GM12878 (cell line): ENCODE measurements at regions not wholly inside any gene's neighbourhood (a gene's known extent, or its start where the extent isn't known, plus 50 kb on each side); places are given as distances from the start of the nearest gene placed in this dataset.

Source experiments
- ASH2L ChIP-seq: fragments of 300-600, 200-600 bp; sonication (generic); IDR thresholded peaks from 2 replicates; pipeline ENCODE4 v1.6.1; 2017; ENCODE audit warnings: low read depth, mild to moderate bottlenecking, borderline replicate concordance
- ATF2 ChIP-seq: IDR thresholded peaks from 2 replicates; pipeline ENCODE4 v1.6.1; 2012; ENCODE audit warnings: low read length, inconsistent platforms
- CHD1 ChIP-seq: IDR thresholded peaks from 2 replicates; pipeline ENCODE4 v1.6.1; 2012; ENCODE audit warnings: low read depth, low read length, improper control_type of control experiment
- IKZF1 ChIP-seq: fragments of 450-650 bp; conservative IDR thresholded peaks from 2 replicates; pipeline ENCODE4 v1.6.1; 2017; ENCODE audit warnings: antibody characterized with exemption, mild to moderate bottlenecking
- IRF5 ChIP-seq: fragments of 450-650 bp; IDR thresholded peaks from 2 replicates; pipeline ENCODE4 v1.6.1; 2017; ENCODE audit warnings: borderline replicate concordance
- KAT2A ChIP-seq: conservative IDR thresholded peaks from 2 replicates; pipeline ENCODE4 v1.6.1; 2011; ENCODE audit warnings: low read depth, low read length; ENCODE audit not compliant: control insufficient read depth
- MEF2B ChIP-seq: fragments of 450-650 bp; IDR thresholded peaks from 2 replicates; pipeline ENCODE4 v1.6.1; 2018; ENCODE audit warnings: mild to moderate bottlenecking, moderate library complexity; ENCODE audit not compliant: partially characterized antibody, poor library complexity, severe bottlenecking
- NR2F1 ChIP-seq: fragments of 450-650 bp; conservative IDR thresholded peaks from 2 replicates; pipeline ENCODE4 v1.6.1; 2017; ENCODE audit warnings: mild to moderate bottlenecking
- PAX5 ChIP-seq: IDR thresholded peaks from 2 replicates; pipeline ENCODE4 v1.6.1; 2011; ENCODE audit warnings: low read depth, low read length, borderline replicate concordance
- POLR2AphosphoS5 ChIP-seq: IDR thresholded peaks from 2 replicates; pipeline ENCODE4 v1.6.1; 2011; ENCODE audit warnings: mild to moderate bottlenecking, low read length, inconsistent platforms
- SMAD1 ChIP-seq: fragments of 450-650 bp; IDR thresholded peaks from 2 replicates; pipeline ENCODE4 v1.6.1; 2018; ENCODE audit warnings: mild to moderate bottlenecking, low read depth; ENCODE audit not compliant: partially characterized antibody
- SREBF1 ChIP-seq: IDR thresholded peaks from 2 replicates; pipeline ENCODE4 v1.6.1; 2012; ENCODE audit warnings: mild to moderate bottlenecking, low read length
- SUZ12 ChIP-seq: fragments of 200-600 bp; sonication (generic); IDR thresholded peaks from one replicate; pipeline ENCODE4 v1.6.1; 2018; ENCODE audit warnings: antibody characterized with exemption, mild to moderate bottlenecking; ENCODE audit not compliant: unreplicated experiment
- TAF1 ChIP-seq: IDR thresholded peaks from 2 replicates; pipeline ENCODE4 v1.6.1; 2011; ENCODE audit warnings: mild to moderate bottlenecking, low read depth, low read length, borderline replicate concordance
- ZNF24 ChIP-seq: fragments of 450-650 bp; IDR thresholded peaks from 2 replicates; pipeline ENCODE4 v1.6.1; 2017; ENCODE audit warnings: antibody characterized with exemption, mild to moderate bottlenecking

- no peak for TF ChIP-seq ATF2
- no peak for TF ChIP-seq KAT2A
- no peak for TF ChIP-seq SMAD1
- no peak for TF ChIP-seq IKZF1
- TF ChIP-seq ZNF24 = no peak
- no peak for TF ChIP-seq POLR2AphosphoS5
- TF ChIP-seq SREBF1 = no peak
- TF ChIP-seq CHD1 = no peak
- TF ChIP-seq SUZ12 = no peak
- TF ChIP-seq NR2F1 = no peak
- no peak for TF ChIP-seq TAF1
- no peak for TF ChIP-seq PAX5
- TF ChIP-seq MEF2B = no peak
- no peak for TF ChIP-seq ASH2L
- TF ChIP-seq IRF5 = no peak
Observed at GRCh38 chr14:82366803-82367202, 833.1 kb upstream of the SEL1L start (continued).
